Ecto neural progenitor cell (in vitro differentiated cells): ENCODE measurements at regions not wholly inside any gene's neighbourhood (a gene's known extent, or its start where the extent isn't known, plus 50 kb on each side); places are given as distances from the start of the nearest gene placed in this dataset.

Experiments
- DNase-seq: peaks from one replicate; pipeline ENCODE4 v3.0.0-alpha.2; 2018; ENCODE audit warnings: low spot score

DNA sequence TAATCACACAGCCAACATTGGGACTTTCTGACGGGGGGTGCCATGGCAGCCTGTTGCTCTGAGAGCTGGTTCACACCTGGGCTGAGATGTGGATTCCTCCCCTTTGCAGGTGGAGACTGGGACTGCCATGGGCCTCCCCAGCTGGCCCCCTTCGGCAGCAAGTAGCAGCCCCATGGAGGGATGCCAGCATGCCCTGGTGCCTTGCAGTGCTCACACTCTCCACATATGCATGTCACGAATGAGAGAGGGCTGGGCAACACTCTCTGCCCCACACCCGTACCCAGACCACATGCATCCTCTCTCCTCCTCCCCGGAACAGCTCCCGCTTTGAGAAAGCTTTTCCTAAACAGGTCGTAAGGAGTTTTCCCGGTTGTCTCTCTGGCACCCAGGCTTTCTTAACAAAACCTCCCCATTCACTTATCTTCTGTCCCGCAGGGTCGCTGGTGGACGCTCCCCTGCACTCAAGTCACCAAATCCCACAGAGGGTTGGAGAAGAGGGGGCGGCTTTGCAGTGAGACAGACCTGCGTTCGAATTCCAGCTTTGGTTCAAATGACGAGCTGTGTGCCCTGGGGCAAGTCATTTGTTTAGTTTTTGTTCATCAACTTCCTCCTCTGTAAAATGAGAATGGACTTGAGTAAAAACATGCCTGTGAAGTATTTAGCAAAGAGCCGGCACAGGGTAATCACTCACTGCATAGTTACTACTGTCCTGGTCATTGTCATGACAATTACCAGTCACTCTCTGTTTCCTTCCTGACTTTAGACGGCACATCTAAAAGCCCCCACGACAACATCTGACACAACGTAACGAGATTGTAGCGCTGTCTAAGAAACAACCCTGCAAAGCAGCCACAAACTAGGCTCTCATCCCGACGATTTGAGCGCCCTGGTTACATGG, 231.3 kb upstream of the B3GAT1 start:
- DNase-seq: no peak

- no peak for DNase-seq
Measured at GRCh38 chr11:134642206-134642605, 230.2 kb upstream of the B3GAT1 start.

DNA sequence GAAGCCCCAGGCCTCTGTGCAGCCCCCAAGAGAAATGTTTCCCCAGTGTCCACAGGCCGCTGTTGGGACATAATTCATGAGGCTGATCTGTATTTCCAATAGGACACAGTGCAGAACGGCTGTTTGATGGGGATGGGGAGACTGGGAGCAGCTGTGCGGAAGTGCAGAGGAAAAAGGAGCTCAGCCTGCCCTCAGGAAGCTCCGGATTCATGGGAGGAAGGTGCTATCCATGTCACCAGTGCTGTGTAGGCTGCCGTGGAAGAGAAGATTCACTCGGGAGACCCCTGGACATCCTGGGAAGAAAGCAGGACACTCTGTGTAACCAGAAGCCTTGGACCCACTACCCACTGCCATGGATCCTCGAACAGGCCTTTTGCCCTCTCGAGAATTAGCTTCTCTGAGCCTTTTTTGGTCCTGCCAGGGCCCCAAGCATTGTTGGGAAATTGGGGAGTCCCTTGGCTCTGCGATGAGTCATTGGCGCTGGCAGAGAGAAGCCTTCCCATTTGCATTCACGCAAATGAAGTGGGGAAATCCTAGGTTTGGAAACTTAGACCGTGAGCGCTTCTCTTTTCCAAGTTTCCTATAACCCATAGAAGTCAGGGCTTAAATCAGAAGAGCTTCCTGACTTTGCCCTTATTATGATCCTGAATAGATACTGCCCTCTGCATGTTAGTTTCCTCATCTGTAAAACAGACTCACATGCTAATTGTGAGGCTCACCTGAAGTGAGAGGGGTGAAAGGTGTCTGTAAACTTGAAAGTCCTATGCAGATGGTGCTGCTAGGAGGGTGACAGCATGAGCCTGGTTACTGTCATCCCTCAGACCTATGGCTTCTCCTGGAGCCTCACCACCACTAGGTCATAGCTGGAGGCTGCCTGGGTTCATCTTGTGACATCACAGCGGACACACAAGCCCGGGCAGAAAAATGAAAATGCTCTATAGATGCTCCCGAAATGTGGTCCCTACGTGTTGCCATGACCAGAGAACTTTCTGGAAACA, 229.2 kb upstream of the B3GAT1 start:
- DNase-seq: peak; percentile 37

DNA sequence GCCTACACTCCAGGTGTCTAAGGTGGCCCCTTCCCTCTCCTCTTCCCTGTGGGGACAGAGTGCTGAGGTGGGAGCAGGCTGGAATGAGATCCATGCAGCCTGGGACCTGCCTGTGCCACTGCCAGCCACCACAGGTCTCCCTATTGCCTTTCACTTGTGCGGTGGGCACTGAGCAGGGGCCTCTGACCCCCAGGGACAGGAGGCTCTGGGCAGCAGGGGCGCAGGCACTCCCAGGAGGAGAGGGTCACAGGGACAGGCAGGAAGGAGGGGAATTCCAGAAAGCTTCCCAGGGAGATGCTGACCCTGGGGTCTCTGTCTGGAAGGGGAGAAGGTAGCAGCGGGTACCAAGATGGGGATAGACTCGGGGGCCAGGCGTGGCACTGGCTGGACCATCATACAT, 228.5 kb upstream of the B3GAT1 start:
- peak; percentile 36 for DNase-seq

DNA sequence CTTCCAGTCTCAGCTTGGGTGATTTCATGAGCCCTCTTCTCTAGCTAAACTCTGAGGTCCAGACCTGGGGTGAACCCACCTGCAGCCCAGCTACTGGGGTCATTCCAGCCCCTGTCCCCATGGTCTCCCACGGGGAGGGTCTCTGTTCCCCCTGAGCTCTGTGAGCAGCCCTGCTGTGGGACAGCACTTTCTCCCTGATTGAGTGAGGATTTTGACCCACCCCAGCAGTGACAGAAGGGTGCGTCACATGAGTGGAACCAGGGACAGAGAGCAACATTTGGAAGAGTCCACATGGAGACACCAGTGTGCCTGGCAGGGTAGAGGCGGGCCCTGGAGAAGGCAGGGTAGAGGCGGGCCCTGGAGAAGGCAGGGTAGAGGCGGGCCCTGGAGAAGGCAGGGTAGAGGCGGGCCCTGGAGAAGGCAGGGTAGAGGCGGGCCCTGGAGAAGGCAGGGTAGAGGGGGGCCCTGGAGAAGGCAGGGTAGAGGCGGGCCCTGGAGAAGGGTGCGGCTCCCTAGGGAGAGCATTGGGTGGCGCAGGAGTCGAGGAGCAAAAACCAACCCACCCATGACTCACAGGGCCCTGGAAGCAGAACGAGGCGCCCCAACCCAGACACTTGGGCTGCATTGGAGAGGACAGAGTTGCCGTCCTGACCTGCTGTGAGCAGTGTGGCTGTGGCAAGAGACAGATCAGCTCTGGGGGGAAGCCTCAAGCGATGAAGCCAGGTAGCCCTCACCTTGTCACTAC, 227.7 kb upstream of the B3GAT1 start:
- DNase-seq: peak; percentile 34

GRCh38 chr11:134638796-134639430, 226.9 kb upstream of the B3GAT1 start:
- peak; percentile 28 for DNase-seq

DNA sequence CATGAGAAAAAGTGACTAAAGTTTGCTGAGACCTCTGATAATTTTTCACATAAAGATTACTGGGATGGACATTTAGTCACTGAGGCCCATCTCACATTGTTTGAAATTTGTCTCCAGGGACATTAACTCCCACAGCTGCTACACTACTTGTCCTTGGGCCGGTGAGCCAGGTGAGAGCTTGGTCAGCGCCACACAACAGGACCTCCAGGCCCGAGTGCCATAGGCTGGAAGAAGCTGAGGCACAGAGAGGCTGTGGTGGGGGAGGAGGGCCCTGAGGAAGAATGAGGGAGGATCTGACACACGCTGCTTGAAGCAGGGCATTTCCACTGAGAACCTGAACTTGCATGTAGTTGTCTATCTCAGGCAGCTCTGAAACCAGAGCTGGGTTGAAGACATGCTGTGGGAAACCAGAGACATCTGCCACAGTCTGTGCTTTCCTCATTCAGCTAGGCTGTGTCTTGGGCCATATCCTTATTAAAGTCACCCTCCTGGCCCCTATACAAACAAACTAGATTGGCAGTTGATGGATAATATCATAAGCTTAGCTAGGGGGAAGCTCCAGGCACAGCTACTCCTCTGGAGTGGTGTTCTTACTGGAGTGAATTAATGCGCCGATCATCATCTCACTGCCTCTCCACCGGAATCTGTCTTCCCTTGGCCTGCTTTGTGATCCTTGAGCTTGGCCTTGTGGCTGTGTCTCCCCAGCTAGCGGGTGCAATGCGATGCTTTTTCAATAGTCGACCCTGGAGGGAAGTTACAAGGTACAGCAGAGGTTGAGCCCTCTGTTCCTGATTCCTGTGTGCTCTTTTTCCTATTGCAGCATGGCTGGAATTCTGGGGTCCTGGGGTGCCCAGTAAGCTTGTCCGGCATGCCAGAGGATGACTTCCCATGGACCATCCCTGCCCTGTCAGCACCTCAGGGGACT, 225.3 kb upstream of the B3GAT1 start:
- peak; percentile 34 for DNase-seq

- DNase-seq: no peak
Measured at GRCh38 chr11:134636071-134636470, 224.0 kb upstream of the B3GAT1 start.

GRCh38 chr11:134634897-134635831, 223.1 kb upstream of the B3GAT1 start:
- no peak for DNase-seq

DNA sequence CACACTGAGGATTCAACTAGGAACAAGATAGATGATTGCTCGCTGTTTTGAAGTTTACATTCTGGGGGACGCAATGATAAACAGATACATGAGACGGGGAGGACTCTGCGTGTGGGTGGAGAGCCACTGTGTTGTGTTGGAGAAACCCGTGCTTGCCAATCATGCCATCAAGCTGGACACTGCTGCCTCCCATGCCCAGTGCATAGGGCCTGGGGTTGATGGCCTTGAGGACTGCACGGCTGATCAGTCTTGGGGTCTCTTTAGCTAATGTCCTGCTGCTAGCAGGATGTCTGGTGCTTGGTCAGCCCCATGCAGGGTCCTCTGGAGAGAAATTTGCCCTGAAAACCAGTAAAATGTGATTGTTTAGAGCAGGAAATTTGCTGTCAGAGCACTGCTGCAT, 221.2 kb upstream of the B3GAT1 start:
- DNase-seq: no peak

GRCh38 chr11:134632347-134633119, 220.5 kb upstream of the B3GAT1 start:
- DNase-seq: no peak

DNA sequence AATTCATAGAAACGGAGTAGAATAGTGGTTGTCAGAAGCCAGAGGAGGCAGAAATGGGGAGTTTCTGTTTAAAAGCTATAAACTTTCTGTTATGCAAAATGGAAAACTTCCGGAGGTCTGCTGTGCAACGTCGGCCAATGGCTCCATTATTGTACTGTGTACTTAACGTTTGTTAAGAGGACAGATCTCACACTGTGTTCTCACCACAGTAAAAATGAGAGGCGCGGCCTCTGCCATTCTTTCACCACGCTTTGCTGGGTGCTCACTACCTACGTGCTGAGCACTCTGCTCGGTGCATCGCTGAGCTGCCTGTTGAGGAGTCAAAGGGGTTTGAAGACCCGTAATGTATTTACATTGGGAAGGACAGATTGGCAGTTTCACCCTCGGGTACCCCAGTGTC, 218.8 kb upstream of the B3GAT1 start:
- no peak for DNase-seq

DNA sequence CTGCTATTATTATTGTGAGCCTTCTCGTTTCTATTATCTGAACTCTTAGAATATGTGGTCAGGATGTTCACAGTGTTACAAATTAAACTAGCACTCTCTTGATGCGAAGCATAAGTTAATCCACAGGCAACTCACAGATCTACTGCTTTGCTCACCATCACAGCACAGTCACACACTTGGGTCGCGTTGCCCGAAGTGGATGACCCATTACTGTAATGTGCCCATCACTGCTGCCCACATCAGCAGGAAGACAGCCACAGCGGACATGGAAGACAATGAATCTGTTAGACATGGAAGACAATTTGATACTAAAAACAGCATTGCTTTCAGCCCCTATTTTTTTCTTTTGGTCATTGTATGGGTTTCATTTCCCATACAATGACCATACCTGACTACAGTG, 216.4 kb upstream of the B3GAT1 start:
- DNase-seq: peak; percentile 17

DNA sequence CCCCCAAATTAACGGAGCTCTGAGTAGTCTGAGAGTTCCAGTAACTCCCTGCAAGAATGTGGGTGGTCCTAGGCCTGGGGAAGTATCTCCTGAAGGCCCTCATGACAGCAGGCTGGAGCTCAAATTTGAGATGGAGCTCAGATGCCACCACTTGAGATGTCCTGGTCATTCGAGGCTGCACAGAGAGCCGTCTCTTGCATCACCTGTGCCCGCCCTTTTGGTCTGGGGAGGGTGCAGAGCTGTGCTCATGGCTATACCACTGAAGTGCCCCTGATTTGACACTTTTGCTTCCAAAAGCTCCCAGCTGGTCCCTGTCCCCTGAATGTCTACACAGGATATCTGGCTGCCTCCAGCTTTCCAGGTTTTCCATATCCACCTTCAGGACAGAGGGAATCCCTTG, 214.0 kb upstream of the B3GAT1 start:
- no peak for DNase-seq

DNA sequence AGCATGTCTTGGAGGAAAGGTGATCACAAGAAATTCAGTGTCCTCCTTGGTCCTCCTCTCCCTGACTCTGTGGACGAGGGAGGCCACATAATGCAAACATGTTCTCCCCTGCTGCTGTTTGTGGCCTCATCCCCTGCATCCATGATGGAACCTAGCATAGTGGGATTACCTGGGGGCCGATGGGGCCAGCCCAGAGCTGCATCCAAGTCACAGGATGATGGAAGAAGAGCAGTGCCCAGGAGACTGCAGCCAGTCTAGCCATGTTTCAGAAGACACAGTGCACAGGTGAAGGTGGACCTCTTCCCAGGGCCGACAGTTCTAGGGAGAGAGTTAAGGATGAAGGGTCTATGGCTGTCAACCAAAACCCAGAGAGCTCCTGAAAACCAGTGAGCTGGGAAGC, 213.6 kb upstream of the B3GAT1 start:
- DNase-seq: no peak

DNA sequence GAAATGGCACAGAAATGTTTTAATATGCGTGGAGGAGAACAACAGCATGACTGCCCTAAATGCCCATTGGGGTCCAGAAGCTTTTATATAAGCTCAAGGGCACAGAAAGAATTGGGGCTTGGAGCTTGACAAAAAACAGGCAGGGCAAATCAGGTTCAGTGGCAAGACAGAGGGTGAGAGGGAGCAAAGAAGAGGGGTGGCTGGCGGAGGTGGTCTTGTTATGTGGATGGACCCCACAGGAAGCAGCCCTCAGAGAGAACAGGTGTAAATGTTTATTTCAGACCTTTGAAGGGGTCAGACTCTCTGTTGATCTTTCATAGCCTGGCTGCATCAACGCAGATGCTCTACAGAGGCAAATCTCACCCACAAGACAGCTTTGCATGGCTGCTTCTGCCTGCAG, 213.1 kb upstream of the B3GAT1 start:
- no peak for DNase-seq

- no peak for DNase-seq
Measured at GRCh38 chr11:134624166-134624920, 212.3 kb upstream of the B3GAT1 start.

- no peak for DNase-seq
Measured at GRCh38 chr11:134623711-134624110, 211.7 kb upstream of the B3GAT1 start.
